ENCODE measurements at regions not wholly inside any gene's neighbourhood (a gene's known extent, or its start where the extent isn't known, plus 50 kb on each side); places are given as distances from the start of the nearest gene placed in this dataset.
"Not testable (repeated sequence)": the region's sequence is repeated elsewhere in the genome, so short reads cannot be mapped to it uniquely, and the experiment has no call there.

- no peak overlapping the region for H3K9ac ChIP-seq
- H4K20me1 ChIP-seq, result no peaks in the 10 kb centered on the region
- TF ChIP-seq Cebpa-rat (IDR thresholded peaks at IDR 0.05), result no peak
- no peak overlapping the region for H3K4me3 ChIP-seq
- no peak overlapping the region for H3K4me2 ChIP-seq
- H3K9me3 ChIP-seq (replicated peaks in 1 of 11), result no peaks in the 10 kb centered on the region
- H3K27me3 ChIP-seq, result no peaks in the 10 kb centered on the region
- no peaks in the 10 kb centered on the region for H3K4me1 ChIP-seq
- no peak overlapping the region for H3K27ac ChIP-seq
- H3K36me3 ChIP-seq, result no peaks in the 10 kb centered on the region
Measured at GRCh38 chr12:83537428-83538053, 850.8 kb downstream of the TMTC2 start.

GRCh38 chr12:83536496-83536895 is 849.8 kb downstream of the TMTC2 start:
- TF ChIP-seq Cebpa-rat (IDR thresholded peaks at IDR 0.05), result no peak
- H3K4me3 ChIP-seq, result no peak overlapping the region
- no peak overlapping the region for H3K9ac ChIP-seq
- H3K27me3 ChIP-seq, result no peaks in the 10 kb centered on the region
- H3K4me1 ChIP-seq, result no peaks in the 10 kb centered on the region
- H3K4me2 ChIP-seq, result no peak overlapping the region
- H3K36me3 ChIP-seq, result no peaks in the 10 kb centered on the region
- H4K20me1 ChIP-seq, result no peaks in the 10 kb centered on the region
- no peaks in the 10 kb centered on the region for H3K9me3 ChIP-seq (replicated peaks in 1 of 11)
- H3K27ac ChIP-seq, result no peak overlapping the region

- no peak overlapping the region for H3K4me3 ChIP-seq
- no peak overlapping the region for H3K9ac ChIP-seq
Measured at GRCh38 chr12:83528571-83528970, 841.9 kb downstream of the TMTC2 start.

GRCh38 chr12:83527810-83528209 is 841.1 kb downstream of the TMTC2 start:
- Histone ChIP-seq H3K4me3 (no peak overlapping the region), H3K9ac (no peak overlapping the region), H3K36me3 (no peaks in the 10 kb centered on the region), H3K9me3 (replicated peaks in 1 of 11) (no peaks in the 10 kb centered on the region), H3K27ac (no peak overlapping the region), H3K27me3 (no peaks in the 10 kb centered on the region), H3K4me1 (no peaks in the 10 kb centered on the region), H3K4me2 (no peak overlapping the region), H4K20me1 (no peaks in the 10 kb centered on the region)
- no peak for TF ChIP-seq Cebpa-rat (IDR thresholded peaks at IDR 0.05)

More at GRCh38 chr12:83528571-83528970, 841.9 kb downstream of the TMTC2 start:
- H3K27ac ChIP-seq, result no peak overlapping the region
- no peak overlapping the region for H3K4me2 ChIP-seq
- H3K9me3 ChIP-seq (replicated peaks in 1 of 11), result no peaks in the 10 kb centered on the region
- no peak for TF ChIP-seq Cebpa-rat (IDR thresholded peaks at IDR 0.05)
- no peaks in the 10 kb centered on the region for H3K4me1 ChIP-seq
- H3K36me3 ChIP-seq, result no peaks in the 10 kb centered on the region
- no peaks in the 10 kb centered on the region for H3K27me3 ChIP-seq
- no peaks in the 10 kb centered on the region for H4K20me1 ChIP-seq

GRCh38 chr12:83515306-83516026 is 828.8 kb downstream of the TMTC2 start:
- no peak overlapping the region for H3K4me2 ChIP-seq
- no peaks in the 10 kb centered on the region for H3K36me3 ChIP-seq
- H3K4me1 ChIP-seq, result no peaks in the 10 kb centered on the region
- H3K9ac ChIP-seq, result no peak overlapping the region
- H3K9me3 ChIP-seq (replicated peaks in 1 of 11), result no peaks in the 10 kb centered on the region
- TF ChIP-seq Cebpa-rat (IDR thresholded peaks at IDR 0.05), result no peak
- no peak overlapping the region for H3K27ac ChIP-seq
- no peaks in the 10 kb centered on the region for H3K27me3 ChIP-seq
- no peak overlapping the region for H3K4me3 ChIP-seq
- H4K20me1 ChIP-seq, result no peaks in the 10 kb centered on the region

- no peak for TF ChIP-seq Cebpa-rat (IDR thresholded peaks at IDR 0.05)
- Histone ChIP-seq H3K4me1 (no peaks in the 10 kb centered on the region), H3K4me3 (no peak overlapping the region), H3K4me2 (no peak overlapping the region), H4K20me1 (no peaks in the 10 kb centered on the region), H3K27ac (no peak overlapping the region), H3K36me3 (no peaks in the 10 kb centered on the region), H3K9me3 (replicated peaks in 1 of 11) (no peaks in the 10 kb centered on the region), H3K9ac (no peak overlapping the region), H3K27me3 (no peaks in the 10 kb centered on the region)
Measured at GRCh38 chr12:83514372-83514771, 827.7 kb downstream of the TMTC2 start.

- H3K9me3 ChIP-seq (replicated peaks in 1 of 11), result no peaks in the 10 kb centered on the region
- H3K27ac ChIP-seq, result no peak overlapping the region
- no peak overlapping the region for H3K9ac ChIP-seq
- no peak for TF ChIP-seq Cebpa-rat (IDR thresholded peaks at IDR 0.05)
- H3K4me3 ChIP-seq, result no peak overlapping the region
- H3K4me2 ChIP-seq, result no peak overlapping the region
- H4K20me1 ChIP-seq, result no peaks in the 10 kb centered on the region
- H3K27me3 ChIP-seq, result no peaks in the 10 kb centered on the region
- H3K36me3 ChIP-seq, result no peaks in the 10 kb centered on the region
- H3K4me1 ChIP-seq, result no peaks in the 10 kb centered on the region
Measured at GRCh38 chr12:83506841-83507240, 820.1 kb downstream of the TMTC2 start.

GRCh38 chr12:83505586-83505985 is 818.9 kb downstream of the TMTC2 start:
- TF ChIP-seq Cebpa-rat (IDR thresholded peaks at IDR 0.05), result no peak
- H3K27me3 ChIP-seq, result no peaks in the 10 kb centered on the region
- no peak overlapping the region for H3K9ac ChIP-seq
- no peaks in the 10 kb centered on the region for H4K20me1 ChIP-seq
- no peaks in the 10 kb centered on the region for H3K36me3 ChIP-seq
- no peaks in the 10 kb centered on the region for H3K4me1 ChIP-seq
- peaks cover 6 to 11% (median 7%) of the 10 kb centered on the region in 11 experiments; a peak in 20 of 22 replicates for H3K9me3 ChIP-seq (replicated peaks in 1 of 11)
- H3K4me3 ChIP-seq, result no peak overlapping the region
- no peak overlapping the region for H3K4me2 ChIP-seq
- no peak overlapping the region for H3K27ac ChIP-seq

GRCh38 chr12:83499894-83500293 is 813.2 kb downstream of the TMTC2 start:
- not testable (repeated sequence) for H4K20me1 ChIP-seq, H3K4me2 ChIP-seq, H3K27me3 ChIP-seq

GRCh38 chr12:83477696-83478095 is 791.0 kb downstream of the TMTC2 start:
- no peak overlapping the region for H3K4me2 ChIP-seq
- no peak for TF ChIP-seq Cebpa-rat (IDR thresholded peaks at IDR 0.05)
- no peak overlapping the region for H3K4me3 ChIP-seq
- no peaks in the 10 kb centered on the region for H3K27me3 ChIP-seq
- H4K20me1 ChIP-seq, result no peaks in the 10 kb centered on the region
- no peaks in the 10 kb centered on the region for H3K36me3 ChIP-seq
- H3K9ac ChIP-seq, result no peak overlapping the region
- H3K4me1 ChIP-seq, result no peaks in the 10 kb centered on the region
- no peak overlapping the region for H3K27ac ChIP-seq
- H3K9me3 ChIP-seq (replicated peaks in 1 of 11), result 0 out of 22 replicates have a peak, but pooled peaks cover 0 to 4% (median 0%) of the 10 kb centered on the region in 11 experiments

More at GRCh38 chr12:83499894-83500293, 813.2 kb downstream of the TMTC2 start:
- H3K9ac ChIP-seq, H3K27ac ChIP-seq, H3K4me1 ChIP-seq, H3K4me3 ChIP-seq, H3K36me3 ChIP-seq: not testable (repeated sequence)
- H3K9me3 ChIP-seq (replicated peaks in 1 of 11), result peaks cover 18 to 28% (median 21%) of the 10 kb centered on the region in 11 experiments
